ENCODE measurements at regions not wholly inside any gene's neighbourhood (a gene's known extent, or its start where the extent isn't known, plus 50 kb on each side); places are given as distances from the start of the nearest gene placed in this dataset.
"Not testable (repeated sequence)": the region's sequence is repeated elsewhere in the genome, so short reads cannot be mapped to it uniquely, and the experiment has no call there.

- no peaks in the 10 kb centered on the region for H3K27me3 ChIP-seq
- DNase-seq (no peak), ATAC-seq (no peak)
- H3K36me3 ChIP-seq (replicated peaks in 1 of 2; ENCODE audit: insufficient read depth in 1 of 2, low read depth in 2 of 2) = no peaks in the 10 kb centered on the region
- no peak overlapping the region for H3K27ac ChIP-seq
- WGBS, 2 donors = 90 to 93% methylated on average over 2 of the region's 2 CpGs
- intact Hi-C loops (cut with DNase I) = no loop called here
- no peak for TF ChIP-seq POLR2A (IDR thresholded peaks at IDR 0.05)
- no peak for TF ChIP-seq CTCF (IDR thresholded peaks at IDR 0.05)
- H3K4me3 ChIP-seq = no peak overlapping the region
- H3K4me1 ChIP-seq = no peaks in the 10 kb centered on the region
- H3K9me3 ChIP-seq = no peaks in the 10 kb centered on the region
These were observed 657.8 kb downstream of the DACH1 start for GRCh38 chr13:71209217-71209616.

- H3K36me3 ChIP-seq (replicated peaks in 1 of 2; ENCODE audit: insufficient read depth in 1 of 2, low read depth in 2 of 2); H3K27ac ChIP-seq; ATAC-seq; H3K9me3 ChIP-seq; intact Hi-C loops (cut with DNase I); H3K4me1 ChIP-seq; DNase-seq; H3K27me3 ChIP-seq; H3K4me3 ChIP-seq: not testable (repeated sequence)
- 71% methylated on average over 6 to 7 of the region's 7 CpGs for WGBS, 2 donors
These were observed 682.4 kb downstream of the DACH1 start for GRCh38 chr13:71184583-71184982.

- H3K9me3 ChIP-seq; intact Hi-C loops (cut with DNase I); H3K4me3 ChIP-seq; DNase-seq; ATAC-seq; H3K4me1 ChIP-seq; H3K27me3 ChIP-seq; H3K27ac ChIP-seq; H3K36me3 ChIP-seq (replicated peaks in 1 of 2; ENCODE audit: insufficient read depth in 1 of 2, low read depth in 2 of 2): not testable (repeated sequence)
- WGBS, 2 donors = 58 to 89% methylated on average over 1 of the region's 1 CpG
These were observed 683.7 kb downstream of the DACH1 start for GRCh38 chr13:71183352-71183751.

GRCh38 chr13:71171740-71172139 lies 695.3 kb downstream of the DACH1 start:
- no peak for ATAC-seq

GRCh38 chr13:71169180-71169579 lies 697.8 kb downstream of the DACH1 start:
- H3K4me3 ChIP-seq = no peak overlapping the region
- H3K9me3 ChIP-seq = no peaks in the 10 kb centered on the region
- no peak overlapping the region for H3K27ac ChIP-seq
- intact Hi-C loops (cut with DNase I) = no loop called here
- ATAC-seq (no peak), DNase-seq (no peak)
- WGBS, 2 donors = 5 to 17% methylated on average over 3 of the region's 3 CpGs
- H3K27me3 ChIP-seq = no peaks in the 10 kb centered on the region
- no peaks in the 10 kb centered on the region for H3K36me3 ChIP-seq (replicated peaks in 1 of 2; ENCODE audit: insufficient read depth in 1 of 2, low read depth in 2 of 2)
- no peaks in the 10 kb centered on the region for H3K4me1 ChIP-seq
- TF ChIP-seq POLR2A (IDR thresholded peaks at IDR 0.05) (no peak), CTCF (IDR thresholded peaks at IDR 0.05) (no peak)

More at GRCh38 chr13:71171740-71172139, 695.3 kb downstream of the DACH1 start:
- Histone ChIP-seq H3K4me1 (no peaks in the 10 kb centered on the region), H3K9me3 (no peaks in the 10 kb centered on the region), H3K4me3 (no peak overlapping the region), H3K27me3 (no peaks in the 10 kb centered on the region), H3K36me3 (replicated peaks in 1 of 2; ENCODE audit: insufficient read depth in 1 of 2, low read depth in 2 of 2) (no peaks in the 10 kb centered on the region), H3K27ac (no peak overlapping the region)
- intact Hi-C loops (cut with DNase I) = no loop called here
- no peak for DNase-seq
- TF ChIP-seq CTCF (IDR thresholded peaks at IDR 0.05) (no peak), POLR2A (IDR thresholded peaks at IDR 0.05) (no peak)
- 69 to 80% methylated on average over 4 of the region's 4 CpGs for WGBS, 2 donors

GRCh38 chr13:71156550-71156949 lies 710.5 kb downstream of the DACH1 start:
- DNase-seq = no peak

More at GRCh38 chr13:71156550-71156949, 710.5 kb downstream of the DACH1 start:
- Histone ChIP-seq H3K27ac (no peak overlapping the region), H3K27me3 (no peaks in the 10 kb centered on the region), H3K4me1 (peaks cover 4% of the 10 kb centered on the region), H3K36me3 (replicated peaks in 1 of 2; ENCODE audit: insufficient read depth in 1 of 2, low read depth in 2 of 2) (no peaks in the 10 kb centered on the region), H3K9me3 (no peaks in the 10 kb centered on the region), H3K4me3 (no peak overlapping the region)
- TF ChIP-seq POLR2A (IDR thresholded peaks at IDR 0.05) (no peak), CTCF (IDR thresholded peaks at IDR 0.05) (no peak)
- intact Hi-C loops (cut with DNase I) = no loop called here
- 66 to 80% methylated on average over 5 to 6 of the region's 6 CpGs for WGBS, 2 donors
- no peak for ATAC-seq
